Endothelial cell of hepatic sinusoid (primary cell): ENCODE measurements at regions not wholly inside any gene's neighbourhood (a gene's known extent, or its start where the extent isn't known, plus 50 kb on each side); places are given as distances from the start of the nearest gene placed in this dataset.

Source experiments
- in situ Hi-C: cut with HindIII; loops from 2 replicates; pipeline ENCODE4 v1.10.0; 2017; ENCODE audit warnings: low sequenced_read_pairs

GRCh38 chr5:152337484-152337883, 67.6 kb downstream of the NMUR2 start:
- in situ Hi-C loops: no loop called here

- in situ Hi-C loops: no loop called here
Measured at GRCh38 chr5:152335461-152335860, 69.6 kb downstream of the NMUR2 start.

GRCh38 chr5:152332716-152333460, 72.2 kb downstream of the NMUR2 start:
- in situ Hi-C loops: no loop called here

GRCh38 chr5:152331718-152332117, 73.4 kb downstream of the NMUR2 start:
- in situ Hi-C loops: no loop called here

GRCh38 chr5:152331006-152331405, 74.1 kb downstream of the NMUR2 start:
- in situ Hi-C loops: no loop called here

- in situ Hi-C loops: no loop called here
Measured at GRCh38 chr5:152329761-152330283, 75.3 kb downstream of the NMUR2 start.

- in situ Hi-C loops: no loop called here
Measured at GRCh38 chr5:152329207-152329606, 75.9 kb downstream of the NMUR2 start.

- in situ Hi-C loops: no loop called here
Measured at GRCh38 chr5:152315942-152316341, 89.1 kb downstream of the NMUR2 start.

- in situ Hi-C loops: no loop called here
Measured at GRCh38 chr5:152314196-152314829, 90.8 kb downstream of the NMUR2 start.

GRCh38 chr5:152309926-152310450, 95.1 kb downstream of the NMUR2 start:
- in situ Hi-C loops: no loop called here

GRCh38 chr5:152306386-152306785, 98.7 kb downstream of the NMUR2 start:
- in situ Hi-C loops: no loop called here

GRCh38 chr5:152305525-152305924, 99.6 kb downstream of the NMUR2 start:
- in situ Hi-C loops: no loop called here

GRCh38 chr5:152303841-152304240, 101.2 kb downstream of the NMUR2 start:
- in situ Hi-C loops: loop anchor here (5.0 kb wide), 1 partner anchor 52 kb away; no protein-coding TSS in a partner anchor

GRCh38 chr5:152297866-152298265, 107.2 kb downstream of the NMUR2 start:
- in situ Hi-C loops: no loop called here

GRCh38 chr5:152293189-152293588, 111.9 kb downstream of the NMUR2 start:
- in situ Hi-C loops: no loop called here

GRCh38 chr5:152290181-152290580, 114.9 kb downstream of the NMUR2 start:
- in situ Hi-C loops: no loop called here

- in situ Hi-C loops: no loop called here
Measured at GRCh38 chr5:152288917-152289595, 116.0 kb downstream of the NMUR2 start.

GRCh38 chr5:152288499-152288898, 116.6 kb downstream of the NMUR2 start:
- in situ Hi-C loops: no loop called here

- in situ Hi-C loops: no loop called here
Measured at GRCh38 chr5:152285764-152286163, 119.3 kb downstream of the NMUR2 start.

- in situ Hi-C loops: no loop called here
Measured at GRCh38 chr5:152282331-152282730, 122.7 kb downstream of the NMUR2 start.

GRCh38 chr5:152277936-152278335, 127.1 kb downstream of the NMUR2 start:
- in situ Hi-C loops: no loop called here
